NOMO-1 treated with DMSO at 0.1 percent for 48 hours (cell line): ENCODE measurements at regions not wholly inside any gene's neighbourhood (a gene's known extent, or its start where the extent isn't known, plus 50 kb on each side); places are given as distances from the start of the nearest gene placed in this dataset.
"Not testable (repeated sequence)": the region's sequence is repeated elsewhere in the genome, so short reads cannot be mapped to it uniquely, and the experiment has no call there.

ENCODE experiments used
- DNase-seq: peaks from one replicate; lab custom pipeline; 2025; ENCODE audit not compliant: unreplicated experiment; lab: John Stamatoyannopoulos, UW

DNA sequence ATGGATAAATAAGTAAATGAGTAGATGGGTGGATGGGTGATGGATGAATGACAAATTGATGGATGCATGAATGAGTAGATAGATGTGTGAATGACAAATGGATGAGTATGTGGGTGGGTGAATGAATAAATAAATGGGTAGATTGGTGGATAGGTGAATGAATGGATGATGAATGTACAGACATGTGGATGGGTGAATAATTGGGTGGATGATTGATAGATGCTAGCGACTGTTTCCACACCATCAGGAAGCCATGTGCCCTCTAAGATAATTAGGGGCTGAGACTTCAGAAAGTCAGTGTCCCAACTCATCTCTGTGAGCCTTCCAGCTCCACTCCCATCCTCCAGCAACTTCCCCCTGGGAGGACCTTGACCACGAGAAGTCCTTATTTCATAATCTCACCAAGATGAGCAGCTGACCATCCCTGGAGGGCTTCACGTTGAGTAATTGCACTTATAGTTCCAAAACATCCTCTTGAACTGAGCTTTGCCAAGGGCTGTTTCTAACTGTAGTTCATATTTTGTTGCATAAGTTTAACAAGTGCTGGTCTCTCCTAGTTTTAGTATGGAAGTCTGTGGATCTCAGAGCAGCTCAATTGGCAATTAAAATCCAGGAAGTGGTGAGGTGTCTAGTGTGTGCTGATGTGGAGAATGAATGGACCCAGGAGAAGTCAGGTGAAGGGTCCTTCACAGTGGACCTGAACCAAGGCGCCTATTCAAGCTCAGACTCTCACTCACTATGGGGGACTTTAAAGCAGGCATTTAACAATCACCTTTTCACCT, 295.7 kb downstream of the ADGRD1 start:
- no peak for DNase-seq

GRCh38 chr12:131250028-131250950, 296.6 kb downstream of the ADGRD1 start:
- no peak for DNase-seq

- DNase-seq = no peak
These were observed 297.2 kb downstream of the ADGRD1 start for GRCh38 chr12:131250951-131251315.

DNA sequence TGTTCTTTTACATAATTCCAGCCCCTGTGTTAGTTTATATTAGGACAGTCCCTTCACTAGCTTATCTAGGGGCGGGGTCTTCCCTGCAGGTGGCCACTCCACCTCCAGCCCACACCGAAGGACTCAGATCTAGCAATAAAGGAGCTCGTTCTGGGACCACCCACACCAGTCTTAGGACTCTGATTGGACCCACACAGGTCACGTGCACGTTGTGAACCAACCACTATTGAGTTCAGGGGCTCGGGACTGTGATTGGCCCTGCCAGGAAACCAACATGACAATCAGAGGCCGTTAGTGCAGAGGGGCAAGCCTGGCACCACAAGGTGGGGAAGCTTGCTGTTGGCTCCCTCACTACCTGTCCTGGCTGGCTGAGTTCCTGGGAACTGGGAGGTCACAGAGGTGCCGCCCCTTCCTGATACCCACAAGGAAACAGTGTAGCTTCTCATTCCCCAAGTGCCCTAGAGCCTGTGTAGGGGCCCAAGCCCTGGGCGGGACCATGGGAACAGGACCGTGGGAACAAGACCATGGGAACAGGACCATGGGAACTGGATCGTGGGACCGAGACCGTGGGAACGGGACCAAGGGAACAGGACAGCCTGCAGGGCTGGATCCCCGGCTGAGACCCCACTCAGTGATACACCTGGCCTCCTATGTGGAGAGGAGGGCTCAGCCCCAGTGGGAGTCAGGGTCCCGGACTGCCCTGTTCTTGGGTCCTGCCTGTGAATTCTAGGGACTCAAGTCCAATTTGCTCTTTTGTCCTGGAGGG, 297.8 kb downstream of the ADGRD1 start:
- DNase-seq = no peak

DNA sequence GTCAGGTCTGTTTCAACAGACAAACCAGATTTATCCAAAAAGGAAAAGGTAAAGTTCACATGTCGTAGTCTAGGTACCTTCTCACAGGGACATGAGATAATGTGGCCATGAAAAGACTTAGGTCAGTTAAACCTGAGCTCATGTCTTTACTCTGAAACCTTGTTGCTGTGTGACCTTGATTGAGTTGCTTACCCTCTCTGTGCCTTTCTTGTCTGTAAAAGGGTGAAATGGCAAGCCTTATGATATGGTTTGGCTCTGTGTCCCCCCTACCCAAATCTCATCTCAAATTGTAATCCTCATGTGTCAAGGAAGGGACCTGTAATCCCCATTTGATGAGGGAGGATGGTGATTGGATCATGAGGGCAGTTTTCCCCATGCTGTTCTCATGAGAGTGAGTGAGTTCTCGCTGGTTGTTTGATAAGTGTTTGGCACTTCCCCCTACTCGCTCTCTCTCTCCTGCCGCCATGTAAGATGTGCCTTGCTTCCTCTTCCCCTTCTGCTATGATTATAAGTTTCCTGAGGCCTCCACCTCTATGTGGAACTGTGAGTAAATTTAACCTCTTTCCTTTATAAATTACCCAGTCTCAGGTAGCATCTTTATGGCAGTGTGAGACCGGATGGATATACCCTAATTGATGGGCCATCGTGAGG, 299.8 kb downstream of the ADGRD1 start:
- DNase-seq = no peak

- no peak for DNase-seq
These were observed 300.7 kb downstream of the ADGRD1 start for GRCh38 chr12:131254374-131254773.

GRCh38 chr12:131258398-131258797, 304.7 kb downstream of the ADGRD1 start:
- DNase-seq = no peak

- no peak for DNase-seq
These were observed 306.7 kb downstream of the ADGRD1 start for GRCh38 chr12:131260251-131260905.

GRCh38 chr12:131260954-131261353, 307.2 kb downstream of the ADGRD1 start:
- DNase-seq = no peak

GRCh38 chr12:131261906-131262305, 308.2 kb downstream of the ADGRD1 start:
- DNase-seq = no peak

GRCh38 chr12:131263626-131264025, 309.9 kb downstream of the ADGRD1 start:
- DNase-seq = no peak

- no peak for DNase-seq
These were observed 310.9 kb downstream of the ADGRD1 start for GRCh38 chr12:131264635-131265034.

DNA sequence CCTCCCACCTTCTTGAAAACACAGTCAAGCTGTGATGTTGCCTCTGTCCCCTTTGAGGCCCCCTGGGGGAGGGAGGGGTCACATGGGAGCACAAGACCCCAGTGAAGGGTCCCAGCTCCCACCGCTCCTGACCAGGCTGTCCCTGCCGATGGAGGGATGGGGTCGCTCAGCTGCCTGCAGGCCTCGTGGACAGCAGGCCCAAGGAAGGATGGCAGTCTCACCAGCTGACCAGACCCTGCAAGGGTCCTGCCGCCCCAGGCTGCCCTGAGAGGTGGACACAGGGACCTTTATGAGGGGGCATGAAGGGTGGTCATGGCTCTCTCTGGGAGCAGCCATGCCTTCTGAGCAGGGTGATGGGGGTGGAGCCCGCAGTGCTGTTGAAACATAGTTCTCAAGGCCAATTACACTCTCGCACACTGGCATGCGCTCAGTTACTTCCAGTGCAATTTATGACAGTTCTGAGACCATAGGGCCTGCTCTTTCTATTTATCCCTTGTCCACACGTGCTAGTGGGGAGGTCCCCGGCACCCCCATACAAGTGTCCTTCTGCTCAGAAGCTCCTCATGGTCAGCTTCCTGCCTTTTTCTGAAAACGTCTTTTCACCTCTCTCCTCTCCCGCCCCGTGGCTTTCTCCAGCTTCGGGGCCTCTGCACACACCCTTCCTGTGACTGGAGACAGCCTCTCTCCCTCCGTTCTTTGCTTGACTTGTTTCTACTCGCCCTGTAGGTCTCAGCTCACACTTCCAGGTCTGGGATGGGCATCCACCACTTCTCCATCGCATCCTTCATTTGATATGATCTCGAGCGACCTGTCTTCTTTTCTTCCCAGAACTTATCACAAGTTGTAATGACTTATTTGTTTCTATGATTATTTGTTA, 313.1 kb downstream of the ADGRD1 start:
- no peak for DNase-seq

DNA sequence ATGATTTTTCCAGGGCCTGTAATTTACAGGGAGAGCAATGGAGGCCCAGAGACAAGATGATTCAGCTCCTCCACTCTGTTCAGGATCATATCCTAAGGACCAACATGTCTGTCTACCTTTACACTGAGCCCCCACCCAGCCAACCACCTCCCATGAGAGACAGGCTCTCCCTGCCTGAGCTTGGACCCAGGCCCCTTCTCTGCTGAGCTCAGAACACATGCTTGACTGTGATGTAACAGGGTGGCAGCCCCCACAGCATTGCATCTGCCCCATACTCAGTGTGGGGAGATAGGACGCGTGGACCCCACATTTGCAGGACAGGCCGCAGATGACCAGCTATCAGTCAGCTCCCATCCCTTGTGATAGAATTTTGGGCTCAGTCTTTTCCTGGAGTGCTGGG, 313.9 kb downstream of the ADGRD1 start:
- no peak for DNase-seq

- not testable (repeated sequence) for DNase-seq
These were observed 314.4 kb downstream of the ADGRD1 start for GRCh38 chr12:131268123-131268522.

GRCh38 chr12:131268571-131268970, 314.9 kb downstream of the ADGRD1 start:
- not testable (repeated sequence) for DNase-seq

GRCh38 chr12:131269551-131269950, 315.8 kb downstream of the ADGRD1 start:
- no peak for DNase-seq

GRCh38 chr12:131269977-131270376, 316.3 kb downstream of the ADGRD1 start:
- not testable (repeated sequence) for DNase-seq

- no peak for DNase-seq
These were observed 318.0 kb downstream of the ADGRD1 start for GRCh38 chr12:131271724-131272123.
